ENCODE measurements at regions not wholly inside any gene's neighbourhood (a gene's known extent, or its start where the extent isn't known, plus 50 kb on each side); places are given as distances from the start of the nearest gene placed in this dataset.

- TF ChIP-seq CTCF (conservative IDR thresholded peaks at IDR 0.05) (no peak), EZH2 (IDR thresholded peaks at IDR 0.05; ENCODE audit: low read depth) (no peak)
Observed at GRCh38 chr3:117625174-117625573, 915.6 kb downstream of the TUSC7 start.

Measured in PC-9 (cell line).